ENCODE measurements at regions not wholly inside any gene's neighbourhood (a gene's known extent, or its start where the extent isn't known, plus 50 kb on each side); places are given as distances from the start of the nearest gene placed in this dataset.

GRCh38 chr14:35965400-35965799, 139.3 kb downstream of the BRMS1L start:
- H3K9ac ChIP-seq (ENCODE audit: low read length): no peak overlapping the region
- no peak for DNase-seq (ENCODE audit: low read depth, low spot score)
- no peak overlapping the region for H3K27ac ChIP-seq (ENCODE audit: low read depth, low read length)
- POLR2A ChIA-PET: no interaction called here
- TF ChIP-seq MAX (IDR thresholded peaks at IDR 0.05) (no peak), CTCF (IDR thresholded peaks at IDR 0.05 in 2 of 3, conservative IDR thresholded peaks at IDR 0.05 in 1 of 3; ENCODE audit: borderline replicate concordance in 1 of 3, insufficient read depth in 1 of 3, low read depth in 2 of 3, low read length in 2 of 3) (no peak)
- H3K4me3 ChIP-seq (replicated peaks in 1 of 2; ENCODE audit: low read depth in 1 of 2, low read length in 2 of 2): no peak overlapping the region
- H4K20me1 ChIP-seq (ENCODE audit: insufficient read depth): no peaks in the 10 kb centered on the region
- H3K79me2 ChIP-seq (ENCODE audit: insufficient read depth, low read length): no peaks in the 10 kb centered on the region
- H2AFZ ChIP-seq (ENCODE audit: low read depth, low read length, poor library complexity, severe bottlenecking): no peak overlapping the region
- RAD21 ChIA-PET (ENCODE audit: low non-redundant PET in 1 of 2, low total read pairs in 2 of 2, uncharacterized antibody in 2 of 2, unreplicated experiment in 2 of 2): no interaction called here
- H3K9me3 ChIP-seq (ENCODE audit: control insufficient read depth in 1 of 2, insufficient read depth in 1 of 2, low read depth in 1 of 2, low read length in 2 of 2): no peaks in the 10 kb centered on the region
- intact Hi-C loops (cut with micrococcal nuclease): loop anchor here (10.0 kb wide), 1 partner anchor 639 kb away; no protein-coding TSS in a partner anchor
- no TSS peak for BruUV-seq (replicated peaks)
- no peak overlapping the region for H3K4me2 ChIP-seq (ENCODE audit: low read length)
- H3K27me3 ChIP-seq (ENCODE audit: insufficient read depth, low read length): no peaks in the 10 kb centered on the region
- no peaks in the 10 kb centered on the region for H3K4me1 ChIP-seq (ENCODE audit: control insufficient read depth in 1 of 2, insufficient read depth in 2 of 2, low read length in 2 of 2)
- CTCF ChIA-PET: interaction anchor here (1.3 kb wide), 1 partner anchor 11 kb away, joined by 4 read pairs; no protein-coding TSS in a partner anchor
- H3K36me3 ChIP-seq (ENCODE audit: control insufficient read depth in 1 of 2, insufficient read depth in 2 of 2, low read length in 2 of 2): no peaks in the 10 kb centered on the region
- ATAC-seq: no peak
- no peaks in the 10 kb centered on the region for H3K9me2 ChIP-seq (ENCODE audit: insufficient read depth)

GRCh38 chr14:35964697-35965286, 138.7 kb downstream of the BRMS1L start:
- BruUV-seq (replicated peaks): no TSS peak
- H3K9ac ChIP-seq (ENCODE audit: low read length): no peak overlapping the region
- H3K4me1 ChIP-seq (ENCODE audit: control insufficient read depth in 1 of 2, insufficient read depth in 2 of 2, low read length in 2 of 2): no peaks in the 10 kb centered on the region
- H2AFZ ChIP-seq (ENCODE audit: low read depth, low read length, poor library complexity, severe bottlenecking): no peak overlapping the region
- H3K4me3 ChIP-seq (replicated peaks in 1 of 2; ENCODE audit: low read depth in 1 of 2, low read length in 2 of 2): no peak overlapping the region
- no peaks in the 10 kb centered on the region for H3K27me3 ChIP-seq (ENCODE audit: insufficient read depth, low read length)
- ChIA-PET POLR2A (no interaction called here), RAD21 (ENCODE audit: low non-redundant PET in 1 of 2, low total read pairs in 2 of 2, uncharacterized antibody in 2 of 2, unreplicated experiment in 2 of 2) (no interaction called here), CTCF (interaction anchor here (1.3 kb wide), 1 partner anchor 11 kb away, joined by 4 read pairs; no protein-coding TSS in a partner anchor)
- H3K36me3 ChIP-seq (ENCODE audit: control insufficient read depth in 1 of 2, insufficient read depth in 2 of 2, low read length in 2 of 2): no peaks in the 10 kb centered on the region
- ATAC-seq (no peak), DNase-seq (ENCODE audit: low read depth, low spot score) (no peak)
- H3K27ac ChIP-seq (ENCODE audit: low read depth, low read length): no peak overlapping the region
- no peaks in the 10 kb centered on the region for H3K9me3 ChIP-seq (ENCODE audit: control insufficient read depth in 1 of 2, insufficient read depth in 1 of 2, low read depth in 1 of 2, low read length in 2 of 2)
- no peaks in the 10 kb centered on the region for H4K20me1 ChIP-seq (ENCODE audit: insufficient read depth)
- intact Hi-C loops (cut with micrococcal nuclease): loop anchor here (10.0 kb wide), 1 partner anchor 640 kb away; no protein-coding TSS in a partner anchor
- TF ChIP-seq POLR2AphosphoS5 (IDR thresholded peaks at IDR 0.05; ENCODE audit: low read depth, low read length) (no peak), ELF1 (IDR thresholded peaks at IDR 0.05; ENCODE audit: borderline replicate concordance, low read depth) (no peak), ZFX (IDR thresholded peaks at IDR 0.05) (no peak), FOSL1 (IDR thresholded peaks at IDR 0.05; ENCODE audit: low read depth) (no peak), EZH2 (IDR thresholded peaks at IDR 0.05) (no peak), SRF (IDR thresholded peaks at IDR 0.05; ENCODE audit: low read depth) (no peak), EZH2phosphoT487 (IDR thresholded peaks at IDR 0.05; ENCODE audit: borderline replicate concordance) (no peak)
- H3K79me2 ChIP-seq (ENCODE audit: insufficient read depth, low read length): no peaks in the 10 kb centered on the region
- no peaks in the 10 kb centered on the region for H3K9me2 ChIP-seq (ENCODE audit: insufficient read depth)
- H3K4me2 ChIP-seq (ENCODE audit: low read length): no peak overlapping the region

Measured in HCT116 (cell line).